ENCODE measurements at regions not wholly inside any gene's neighbourhood (a gene's known extent, or its start where the extent isn't known, plus 50 kb on each side); places are given as distances from the start of the nearest gene placed in this dataset.

DNA sequence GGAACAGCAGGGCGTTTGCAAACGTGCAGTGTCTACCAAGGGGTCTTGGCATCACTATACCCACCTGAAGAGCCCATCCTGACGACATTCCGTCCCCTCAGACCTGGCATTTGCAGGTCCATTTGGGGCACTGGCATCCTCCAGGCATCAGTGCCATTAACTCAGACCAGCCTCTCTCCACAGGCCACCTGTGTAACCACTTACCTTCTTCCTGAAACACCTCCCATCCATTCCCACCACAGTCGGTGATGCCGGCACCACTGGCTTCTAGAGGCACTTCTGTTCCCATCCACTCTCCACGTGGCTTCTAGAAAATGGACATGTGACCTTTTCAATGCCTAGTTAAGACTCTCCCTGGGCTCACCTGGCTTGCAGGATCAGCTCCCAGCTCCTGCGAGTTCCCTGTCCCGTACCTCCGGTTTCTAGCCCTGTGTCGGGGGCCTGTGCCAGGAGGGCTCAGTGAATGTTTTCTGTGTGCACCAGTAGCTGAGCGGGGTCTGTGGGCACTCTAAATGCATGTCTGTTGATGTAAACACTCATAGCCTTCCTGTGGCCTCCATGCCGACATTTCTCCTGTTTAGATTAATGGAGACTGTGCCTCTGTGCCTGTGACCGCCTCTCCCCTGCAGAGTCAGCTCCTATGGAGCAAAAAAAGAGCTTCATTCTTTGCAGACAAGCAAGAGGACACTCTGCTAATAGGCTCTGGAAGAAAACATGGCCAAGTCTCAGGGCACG is 458.0 kb upstream of the HS6ST1 start:
- no peak for DNase-seq (ENCODE audit: low read depth in 2 of 2)

DNA sequence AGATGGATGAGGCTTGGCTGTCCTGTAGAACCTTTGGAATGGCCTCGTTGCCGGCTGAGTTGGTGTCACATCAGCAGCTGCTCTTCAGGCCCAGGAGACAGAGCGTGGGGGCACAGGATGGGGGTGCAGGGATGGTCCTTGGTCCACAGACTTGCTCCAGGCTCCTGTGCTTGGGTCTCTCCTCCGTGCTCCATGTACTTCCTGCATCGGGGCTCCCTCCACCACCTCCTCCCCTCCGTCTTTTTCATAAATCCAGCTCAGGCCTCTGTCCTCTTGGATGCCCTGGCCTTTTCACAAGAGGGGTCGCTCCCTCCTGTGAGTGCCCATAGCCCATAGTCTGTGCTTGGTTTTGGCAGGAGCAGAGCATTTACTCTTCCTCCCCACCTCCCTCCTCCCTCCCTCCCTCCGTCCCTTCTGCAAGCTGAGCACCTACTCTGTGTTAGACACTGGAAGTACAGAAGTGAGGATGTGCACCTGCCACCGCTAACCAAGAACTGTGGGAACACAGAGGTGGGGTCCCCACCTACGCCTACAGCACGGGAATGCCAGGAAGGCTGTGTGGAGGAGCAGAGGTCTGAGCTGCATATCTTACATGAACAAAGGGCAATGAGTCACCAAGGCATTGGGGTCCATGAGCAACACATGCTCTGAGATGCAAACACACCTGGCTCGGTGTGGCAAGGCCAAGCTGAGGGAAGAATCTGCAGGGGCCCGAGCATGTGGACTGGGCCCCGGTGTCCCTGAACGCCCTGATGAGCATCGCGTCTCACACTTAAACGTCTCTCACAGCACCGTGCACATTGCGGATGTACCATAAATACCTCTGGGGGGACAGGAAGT is 458.7 kb upstream of the HS6ST1 start:
- DNase-seq (ENCODE audit: low read depth in 2 of 2): no peak

DNA sequence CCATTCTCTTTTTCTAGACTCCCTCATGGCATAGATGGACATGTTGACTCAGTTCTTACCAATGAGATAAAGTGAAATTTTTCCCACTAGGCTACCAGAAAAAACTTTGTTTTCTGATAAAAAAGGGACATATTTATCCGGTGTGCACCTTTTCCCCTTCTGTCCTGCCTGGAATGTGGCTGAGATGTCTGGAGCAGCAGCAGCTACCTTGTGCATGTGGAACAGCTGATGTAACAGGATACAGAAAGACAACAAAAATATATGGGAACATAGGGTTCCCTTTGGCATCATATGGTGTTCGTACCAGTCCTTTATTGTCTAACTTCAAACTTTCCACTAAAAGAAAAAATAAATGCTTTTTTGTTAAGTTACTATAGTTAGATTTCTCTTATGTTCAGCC is 460.2 kb upstream of the HS6ST1 start:
- DNase-seq (ENCODE audit: low read depth in 2 of 2): no peak

DNA sequence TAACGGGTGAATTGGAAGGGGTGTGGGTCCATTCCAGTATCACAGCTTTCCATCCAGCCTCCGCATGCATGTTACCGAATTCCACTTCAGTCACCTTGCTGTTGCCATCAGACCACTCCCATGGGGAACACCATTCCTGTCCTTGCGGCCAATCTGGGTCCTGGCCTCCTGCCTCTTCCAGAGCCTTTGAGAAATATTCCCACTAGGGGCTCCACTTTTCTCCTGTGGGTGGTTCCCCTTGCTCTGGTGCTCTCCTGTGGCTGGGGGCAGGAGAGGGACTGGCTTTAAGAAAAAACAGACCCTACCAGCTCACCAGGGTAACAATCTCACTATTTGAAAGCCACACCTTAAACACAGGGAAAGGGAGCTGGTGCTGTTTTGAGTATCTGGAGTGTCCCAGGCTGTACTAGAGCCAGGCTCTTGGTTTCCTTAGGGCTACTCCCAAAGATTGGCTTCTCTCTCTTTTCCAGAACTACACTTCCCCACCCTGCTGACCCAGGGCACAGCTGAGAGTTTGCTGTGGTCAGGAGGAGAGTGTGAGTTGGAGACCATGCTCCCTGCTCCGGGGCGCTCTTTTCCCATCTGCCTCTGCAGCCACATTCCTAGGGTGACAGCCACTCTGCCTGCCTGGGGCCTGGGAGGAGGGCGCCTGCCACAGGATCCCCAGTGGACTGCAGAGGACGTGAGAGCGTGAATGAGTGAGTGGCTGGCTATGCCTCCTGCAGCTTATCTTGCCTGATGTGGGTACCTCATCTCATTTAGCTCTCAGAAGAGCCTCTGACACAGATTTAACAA is 460.8 kb upstream of the HS6ST1 start:
- DNase-seq (ENCODE audit: low read depth in 2 of 2): no peak

DNA sequence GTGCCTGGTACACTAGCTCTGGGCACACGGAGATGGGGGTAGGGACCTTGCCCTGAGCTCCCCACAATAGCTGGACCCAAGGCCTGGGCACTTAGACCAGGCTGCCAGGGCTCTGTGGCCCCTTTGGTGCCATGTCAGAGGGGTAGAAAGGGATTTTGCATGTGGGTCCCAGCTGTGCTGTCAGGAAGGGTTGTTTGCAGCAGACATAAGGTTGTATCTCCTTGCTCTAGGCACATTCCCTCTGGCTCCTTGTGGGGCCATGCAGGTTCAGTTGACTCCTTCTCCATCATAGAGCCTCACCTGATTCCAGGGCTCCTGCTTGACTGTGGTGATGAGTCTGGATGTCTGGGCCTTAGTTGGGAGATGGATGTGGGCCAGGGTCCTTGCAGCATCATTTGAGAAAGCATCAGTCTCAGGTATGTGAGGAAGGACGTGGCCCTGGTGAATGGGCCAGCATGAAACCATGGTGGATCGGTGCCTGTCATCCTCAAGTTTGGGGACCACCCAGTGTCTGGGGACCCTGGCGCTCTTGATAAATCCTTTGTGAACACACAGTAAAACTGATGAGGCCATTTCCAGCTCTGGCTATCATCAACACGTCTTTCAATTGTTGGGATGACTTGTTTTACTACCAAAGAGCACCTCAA is 461.9 kb upstream of the HS6ST1 start:
- no peak for DNase-seq (ENCODE audit: low read depth in 2 of 2)

DNA sequence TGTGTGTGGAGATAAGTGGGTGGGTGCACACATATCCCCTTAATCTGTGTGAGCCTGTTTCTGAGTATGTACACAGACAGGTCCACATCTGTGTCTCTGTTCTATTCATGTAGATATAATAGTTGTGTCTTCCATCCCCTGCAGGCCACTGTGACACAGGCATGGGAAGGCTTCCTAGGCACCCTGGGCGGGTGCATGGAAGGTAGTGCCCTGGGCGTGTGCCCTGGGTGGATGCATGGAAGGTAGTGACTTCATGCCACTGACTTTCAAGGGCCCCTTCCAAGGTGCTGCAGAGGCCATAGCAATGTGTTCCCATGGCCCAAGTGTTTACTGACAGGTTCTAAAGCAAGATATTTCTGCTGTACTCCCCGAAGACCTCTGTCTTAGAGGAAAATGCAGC is 462.5 kb upstream of the HS6ST1 start:
- no peak for DNase-seq (ENCODE audit: low read depth in 2 of 2)

DNA sequence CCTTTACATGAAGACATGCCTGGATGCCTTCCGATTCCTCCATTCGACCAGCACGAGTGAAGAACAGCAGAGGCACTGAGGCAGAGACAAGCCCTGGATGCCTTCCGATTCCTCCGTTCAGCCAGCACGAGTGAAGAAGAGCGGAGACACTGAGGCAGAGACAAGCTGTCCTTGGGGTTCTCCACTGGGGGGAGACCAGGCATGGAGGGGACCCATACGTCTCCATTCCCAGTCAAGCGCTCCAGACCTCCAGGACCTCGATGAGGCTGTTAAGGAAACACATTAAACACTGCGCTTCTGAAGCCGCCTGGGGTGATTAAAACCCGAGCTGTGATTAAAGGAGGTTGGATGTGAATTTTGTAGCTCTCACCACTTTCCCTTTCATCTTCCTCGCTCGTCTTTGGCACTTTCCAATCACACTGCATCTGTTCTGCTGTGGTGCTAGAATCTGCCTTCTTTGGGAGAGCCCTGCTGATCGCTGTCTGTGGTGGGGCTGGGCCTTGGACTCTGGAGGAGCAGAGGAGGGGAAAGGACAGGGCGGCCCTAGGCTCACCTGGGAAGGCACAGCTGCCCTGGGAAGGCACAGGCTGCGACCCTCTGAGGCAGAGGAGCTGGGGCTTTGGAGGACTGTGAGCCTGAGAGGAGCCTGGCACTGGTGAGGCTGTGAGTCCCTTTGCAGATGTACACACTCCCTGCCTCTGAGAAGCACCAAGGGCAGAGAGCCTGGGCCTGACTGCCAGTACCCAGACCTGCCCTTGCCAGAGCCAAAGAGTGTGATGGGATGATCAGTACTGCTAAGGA is 463.1 kb upstream of the HS6ST1 start:
- DNase-seq (ENCODE audit: low read depth in 2 of 2): no peak

DNA sequence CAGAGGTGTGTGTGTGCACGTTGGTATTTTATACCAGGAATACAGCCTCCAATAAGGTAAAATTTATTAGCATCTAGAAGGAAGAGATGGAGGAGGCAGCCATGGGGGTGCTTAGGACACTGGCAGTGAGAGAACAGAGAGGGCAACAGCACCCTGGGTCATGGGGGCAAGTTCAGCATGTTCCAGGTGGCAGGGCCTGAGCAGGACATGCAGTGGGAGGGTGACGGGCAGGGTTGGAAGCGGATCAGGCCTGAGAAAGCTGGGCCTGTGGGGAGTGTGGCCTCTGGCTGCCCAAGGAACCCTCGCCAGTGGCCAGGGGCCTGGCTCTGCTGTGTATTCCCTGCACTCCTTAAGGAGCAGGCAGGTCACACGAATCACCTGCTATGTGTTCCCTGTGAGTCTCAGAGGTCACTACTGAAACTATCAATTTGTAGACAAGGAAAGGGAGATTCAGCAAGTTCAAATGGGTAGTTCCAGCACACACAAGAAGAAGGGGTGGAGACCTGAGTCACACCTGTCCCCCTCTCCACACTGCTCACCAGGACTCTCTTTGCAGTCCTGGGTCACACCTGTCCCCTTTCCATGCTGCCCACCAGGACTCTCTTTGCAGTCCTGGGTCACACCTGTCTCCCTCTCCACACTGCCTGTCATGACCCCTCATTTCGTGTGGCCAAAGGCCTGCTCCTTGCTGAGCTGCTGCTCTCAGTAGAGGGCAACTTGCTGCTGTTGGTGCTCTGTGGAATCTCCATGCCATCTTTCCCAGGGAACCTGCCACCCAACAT is 463.9 kb upstream of the HS6ST1 start:
- DNase-seq (ENCODE audit: low read depth in 2 of 2): no peak

DNA sequence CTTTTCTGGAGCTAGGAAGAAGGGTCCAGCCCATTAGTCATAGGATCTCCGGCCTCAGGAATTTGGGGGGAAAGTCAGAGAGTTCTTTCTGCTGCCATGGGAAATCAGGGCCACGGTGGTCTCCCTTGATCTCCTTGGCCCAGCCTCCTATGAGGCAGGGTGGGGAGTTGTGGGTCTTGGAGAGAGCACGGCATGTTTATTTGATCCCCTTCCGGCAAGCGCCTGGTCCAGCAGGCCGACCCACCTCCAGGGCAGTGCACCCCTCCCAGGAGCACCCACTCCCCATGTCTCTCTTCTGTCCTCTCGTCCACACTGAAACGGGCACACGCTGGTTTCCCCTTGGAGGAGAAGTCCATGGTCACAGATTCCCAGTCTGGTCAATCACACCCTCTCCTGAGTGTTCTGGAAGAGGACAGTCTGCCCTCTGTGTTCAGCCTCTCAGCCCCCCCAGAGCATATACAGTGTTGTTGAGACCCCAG is 464.6 kb upstream of the HS6ST1 start:
- no peak for DNase-seq (ENCODE audit: low read depth in 2 of 2)

DNA sequence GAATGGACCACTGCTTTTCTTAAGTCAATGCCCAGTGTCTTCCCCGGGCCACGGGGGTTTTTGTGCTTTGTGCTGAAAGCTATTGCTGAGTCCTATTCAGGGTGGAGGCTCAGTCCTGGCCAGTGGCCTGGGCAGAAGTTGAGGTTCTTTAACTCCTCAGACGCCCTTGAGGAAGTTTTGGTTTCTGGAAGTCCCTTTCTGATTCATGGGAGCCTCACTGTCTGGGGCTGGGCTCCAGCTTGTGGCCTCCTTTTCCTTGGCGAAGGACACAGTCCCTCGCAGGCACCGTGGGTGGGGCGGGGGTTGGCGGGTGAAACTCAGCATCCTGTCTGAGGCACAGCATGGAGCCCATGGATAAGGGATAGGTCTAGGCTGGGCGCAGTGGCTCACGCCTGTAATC is 465.2 kb upstream of the HS6ST1 start:
- no peak for DNase-seq (ENCODE audit: low read depth in 2 of 2)

DNA sequence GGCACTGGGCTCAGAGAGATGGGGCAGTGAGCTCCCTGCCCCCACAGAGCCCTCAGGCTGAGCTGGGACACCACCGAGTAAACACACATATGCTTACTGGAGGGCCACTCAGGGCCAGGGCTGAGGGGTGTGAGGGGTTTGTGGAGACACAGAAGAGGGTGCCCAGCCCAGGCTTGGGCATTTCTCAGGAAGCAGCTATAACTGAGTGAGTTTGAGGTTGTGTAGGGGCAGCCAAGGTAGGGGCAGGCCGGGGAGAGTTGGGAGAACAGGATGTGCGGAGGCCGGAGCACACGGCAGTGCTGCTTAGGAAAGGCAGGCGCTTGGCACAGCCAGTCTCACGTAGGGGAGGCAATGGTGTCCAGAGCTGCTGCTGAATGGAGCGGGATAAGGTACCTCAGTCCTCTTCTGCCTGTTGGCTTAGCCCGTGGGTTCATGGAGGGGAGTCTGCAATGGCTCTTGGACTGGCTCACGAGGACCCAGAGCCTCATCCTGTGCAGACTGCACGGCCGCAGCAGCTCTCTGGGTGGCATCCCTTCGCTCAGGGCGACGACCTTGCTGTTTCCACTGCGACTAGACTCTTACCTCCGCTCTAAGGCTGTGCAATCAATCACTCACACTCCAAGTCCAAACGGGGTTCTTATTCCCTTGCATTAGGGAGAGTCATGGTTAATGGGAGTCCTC is 466.1 kb upstream of the HS6ST1 start:
- DNase-seq (ENCODE audit: low read depth in 2 of 2): no peak

DNA sequence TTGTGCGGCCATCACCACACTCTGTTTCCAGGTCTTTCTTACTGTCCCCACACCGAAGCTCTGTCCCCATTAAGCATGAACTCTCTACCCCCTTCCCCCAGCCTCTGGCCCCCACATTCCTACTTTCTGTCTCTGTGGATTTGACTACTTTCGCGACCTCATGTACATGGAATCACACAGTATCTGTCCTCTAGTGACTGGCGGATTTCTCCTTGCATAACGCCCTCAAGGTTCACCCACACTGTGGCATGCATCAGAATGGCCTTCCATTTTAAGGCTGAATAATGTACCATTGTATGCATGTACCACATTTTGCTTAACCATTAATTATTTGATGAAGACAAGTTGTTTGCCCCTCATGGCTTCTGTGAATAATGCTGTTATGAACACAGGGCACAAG is 467.6 kb upstream of the HS6ST1 start:
- DNase-seq (ENCODE audit: low read depth in 2 of 2): no peak

DNA sequence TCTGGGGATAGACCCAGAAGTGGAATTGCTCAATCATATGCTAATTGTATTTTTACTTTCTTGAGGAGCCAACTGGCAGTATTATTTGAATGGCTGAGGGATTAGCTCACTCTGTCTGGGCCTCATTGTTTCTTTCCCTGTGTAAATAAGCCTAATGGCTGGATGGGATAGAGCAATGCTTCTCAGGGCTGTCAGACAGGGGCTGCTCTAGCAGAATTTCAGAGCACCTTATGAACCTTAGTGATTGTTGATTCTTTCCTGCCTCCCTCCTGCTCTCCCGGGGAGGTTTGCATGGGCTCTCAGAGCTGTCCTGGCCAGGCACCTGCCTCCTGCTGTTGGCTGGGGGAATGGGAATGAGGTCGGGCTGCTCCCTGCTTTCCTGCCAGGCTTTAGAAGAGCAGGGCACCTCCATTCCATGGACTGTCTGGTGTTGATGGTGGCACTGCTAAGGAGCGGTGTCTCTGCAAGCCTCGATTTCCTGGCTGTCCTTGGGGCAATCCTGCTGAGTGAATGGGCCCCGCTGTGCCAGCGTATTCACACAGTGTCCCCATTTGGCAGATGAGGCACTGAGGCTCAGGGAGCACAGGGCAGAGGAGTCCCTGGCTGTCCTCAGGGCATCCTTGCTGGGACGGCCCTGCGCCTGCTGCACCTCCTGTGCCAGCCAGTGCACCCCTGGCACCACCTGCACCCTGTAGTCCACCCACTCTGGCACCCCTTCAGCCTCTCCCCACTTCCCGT is 468.2 kb upstream of the HS6ST1 start:
- DNase-seq (ENCODE audit: low read depth in 2 of 2): no peak

DNA sequence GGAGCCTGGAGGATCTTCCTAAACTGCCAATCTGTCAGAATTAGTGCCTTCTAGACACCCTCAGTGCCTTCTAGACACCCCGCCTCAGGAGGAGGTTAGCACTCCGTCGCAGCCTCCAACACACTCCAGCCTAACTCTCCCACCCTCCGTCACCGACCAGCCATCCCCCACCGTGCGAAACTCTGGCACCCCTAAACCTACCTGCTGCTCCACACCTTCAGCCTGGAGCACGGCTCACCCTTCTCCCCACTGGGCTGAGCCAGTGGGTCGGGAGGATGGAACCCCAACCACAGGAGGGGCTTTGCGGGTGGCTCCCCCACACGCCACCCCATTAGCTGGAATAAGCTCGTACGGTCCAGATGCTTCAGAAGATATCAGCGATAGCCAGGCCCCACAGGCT is 468.9 kb upstream of the HS6ST1 start:
- no peak for DNase-seq (ENCODE audit: low read depth in 2 of 2)

DNA sequence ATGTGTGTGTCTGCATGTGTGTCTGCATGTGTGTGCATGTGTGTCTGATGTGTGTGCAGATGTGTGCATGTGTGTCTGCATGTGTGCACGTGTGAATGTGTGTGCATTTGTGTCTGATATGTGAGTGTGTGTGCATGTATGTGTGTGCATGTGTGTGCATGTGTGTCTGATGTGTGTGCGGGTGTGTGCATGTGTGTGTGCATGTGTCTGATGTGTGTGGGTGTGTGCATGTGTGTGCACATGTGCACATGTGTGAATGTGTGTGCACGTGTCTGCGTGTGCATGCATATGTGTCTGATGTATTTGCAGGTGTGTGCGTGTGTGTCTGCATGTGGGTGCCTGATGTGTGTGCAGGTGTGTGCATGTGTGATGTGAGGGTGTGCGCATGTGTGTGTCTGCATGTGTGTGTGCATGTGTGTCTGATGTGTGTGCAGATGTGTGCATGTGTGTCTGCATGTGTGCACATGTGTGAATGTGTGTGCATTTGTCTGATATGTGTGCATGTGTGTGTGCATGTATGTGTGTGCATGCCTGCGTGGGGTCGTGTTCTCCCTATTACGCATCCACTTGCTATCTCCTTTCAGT is 470.1 kb upstream of the HS6ST1 start:
- DNase-seq (ENCODE audit: low read depth in 2 of 2): no peak

DNA sequence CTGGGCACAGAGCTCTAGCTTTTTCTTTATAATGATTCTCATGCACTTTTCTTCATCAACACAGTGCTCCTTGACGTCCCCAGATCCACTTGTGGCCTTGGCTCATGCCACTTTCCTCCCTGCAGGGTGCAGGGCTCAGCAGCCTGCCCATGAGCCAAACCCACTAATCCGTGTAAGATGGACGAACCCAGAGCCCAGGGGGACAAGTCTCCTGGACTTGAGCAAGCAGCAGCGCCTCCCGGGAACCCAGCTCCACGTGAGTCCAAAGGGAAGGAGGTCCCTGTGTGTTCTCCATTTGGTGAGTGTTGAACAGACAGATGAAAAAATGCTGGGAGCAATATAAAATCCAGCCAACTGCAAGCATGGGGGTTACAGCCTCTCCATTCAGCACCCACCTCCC is 470.6 kb upstream of the HS6ST1 start:
- DNase-seq (ENCODE audit: low read depth in 2 of 2): no peak

DNA sequence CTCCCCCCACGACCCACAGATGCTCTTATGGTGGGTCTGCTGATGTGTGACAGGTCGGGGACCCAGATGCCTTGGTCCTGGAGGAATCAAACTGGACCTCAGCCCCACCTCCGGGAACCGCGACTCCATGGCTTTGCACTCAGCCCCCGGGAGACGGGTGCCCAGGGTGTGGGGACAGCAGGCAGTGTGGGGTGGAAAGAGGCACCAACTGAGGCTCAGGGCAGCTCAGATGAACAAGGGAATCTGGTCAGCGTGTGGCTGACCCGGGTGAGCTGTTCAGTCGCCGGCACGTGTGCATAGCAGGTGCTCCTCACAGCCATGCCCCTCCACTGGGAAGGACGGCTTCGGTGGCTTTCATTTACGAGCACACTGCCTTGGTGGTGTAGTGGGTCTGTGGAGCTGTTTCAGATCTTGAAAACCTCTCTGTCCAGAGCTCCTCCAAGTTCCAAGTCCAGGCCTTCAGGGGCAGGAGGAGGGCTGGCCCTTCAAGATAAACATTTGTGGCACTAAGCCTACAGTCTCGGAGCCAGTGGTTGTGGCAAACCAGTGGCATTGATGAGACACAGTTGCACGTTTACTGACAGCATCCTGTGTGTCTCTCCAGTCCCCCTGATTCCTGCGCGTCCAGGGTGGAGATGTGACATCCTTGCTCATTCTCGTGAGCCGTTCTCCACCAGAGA is 471.2 kb upstream of the HS6ST1 start:
- no peak for DNase-seq (ENCODE audit: low read depth in 2 of 2)

DNA sequence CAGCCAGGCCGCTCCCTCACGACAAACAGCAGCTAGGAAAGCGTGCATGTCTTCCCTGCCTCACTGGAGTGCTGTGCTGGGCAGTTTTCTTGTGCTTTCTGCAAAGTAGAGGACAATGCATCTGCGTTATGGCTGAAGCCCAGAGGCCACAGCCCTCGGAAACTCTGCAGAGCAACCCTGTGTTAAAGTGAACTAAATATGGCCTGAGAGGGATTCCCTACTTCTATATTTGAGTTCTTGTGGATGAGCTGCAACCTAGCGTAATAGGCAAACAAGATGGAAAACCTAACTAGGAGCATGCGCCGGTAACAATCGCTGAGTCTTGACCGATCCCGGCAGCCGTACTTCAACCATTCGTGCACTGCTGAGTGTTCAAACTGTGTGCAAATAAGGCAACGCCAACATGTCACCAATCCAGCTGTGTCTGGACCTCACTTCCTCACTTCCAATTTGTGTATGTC is 471.9 kb upstream of the HS6ST1 start:
- DNase-seq (ENCODE audit: low read depth in 2 of 2): no peak
